ENCODE measurements at regions not wholly inside any gene's neighbourhood (a gene's known extent, or its start where the extent isn't known, plus 50 kb on each side); places are given as distances from the start of the nearest gene placed in this dataset.

DNA sequence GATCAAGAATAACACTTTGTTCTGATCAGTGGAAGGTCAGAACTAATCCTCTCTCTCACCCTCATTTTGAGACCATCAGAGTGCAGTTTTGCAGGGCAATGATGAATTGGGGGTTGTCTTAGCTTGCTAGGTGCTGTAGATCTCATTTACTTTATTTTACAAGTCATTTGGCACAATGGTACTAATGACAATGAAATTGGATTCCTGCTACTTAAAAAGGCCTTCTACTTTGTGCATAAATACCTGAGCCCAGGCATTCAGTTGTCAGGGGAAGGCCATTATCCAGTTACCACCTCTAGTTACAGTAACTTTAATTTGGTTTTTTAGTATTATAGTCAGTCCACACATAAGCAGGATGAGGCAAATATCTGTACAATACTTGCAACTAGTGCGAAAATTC, 240.0 kb downstream of the HDGFL1 start:
- no peak overlapping the region for H3K27ac ChIP-seq

GRCh38 chr6:22819209-22819608, 249.8 kb downstream of the HDGFL1 start:
- no peak overlapping the region for H3K27ac ChIP-seq
- TF ChIP-seq ZFX (IDR thresholded peaks at IDR 0.05) (no peak), CTCF (conservative IDR thresholded peaks at IDR 0.05) (no peak)

More for the DNA sequence above, 240.0 kb downstream of the HDGFL1 start:
- TF ChIP-seq CTCF (conservative IDR thresholded peaks at IDR 0.05) (no peak), ZFX (IDR thresholded peaks at IDR 0.05) (no peak)

- H3K27ac ChIP-seq, result no peak overlapping the region
- TF ChIP-seq CTCF (conservative IDR thresholded peaks at IDR 0.05) (no peak), ZFX (IDR thresholded peaks at IDR 0.05) (no peak)
These were observed 252.4 kb downstream of the HDGFL1 start for GRCh38 chr6:22821664-22822320.

DNA sequence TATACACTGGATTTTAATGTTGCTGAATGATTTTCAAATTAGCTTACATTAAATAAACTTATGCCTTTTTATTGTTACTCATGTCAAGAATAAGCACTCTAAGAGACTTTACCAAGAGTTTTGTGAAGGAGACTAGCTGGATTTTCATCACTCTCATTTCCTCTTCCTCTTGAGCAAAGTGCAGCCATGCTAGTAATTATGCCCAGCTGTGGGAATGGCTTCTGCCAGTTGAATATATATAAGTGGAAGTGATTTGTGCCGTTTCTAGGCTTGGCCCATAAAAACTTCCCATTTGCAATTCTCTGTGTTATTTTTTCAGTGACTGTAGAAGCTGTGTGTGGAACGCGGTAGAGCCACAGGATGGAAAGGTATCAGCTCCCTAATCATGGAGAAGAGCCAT, 255.8 kb downstream of the HDGFL1 start:
- no peak for TF ChIP-seq ZFX (IDR thresholded peaks at IDR 0.05)
- no peak for TF ChIP-seq CTCF (conservative IDR thresholded peaks at IDR 0.05)
- no peak overlapping the region for H3K27ac ChIP-seq

DNA sequence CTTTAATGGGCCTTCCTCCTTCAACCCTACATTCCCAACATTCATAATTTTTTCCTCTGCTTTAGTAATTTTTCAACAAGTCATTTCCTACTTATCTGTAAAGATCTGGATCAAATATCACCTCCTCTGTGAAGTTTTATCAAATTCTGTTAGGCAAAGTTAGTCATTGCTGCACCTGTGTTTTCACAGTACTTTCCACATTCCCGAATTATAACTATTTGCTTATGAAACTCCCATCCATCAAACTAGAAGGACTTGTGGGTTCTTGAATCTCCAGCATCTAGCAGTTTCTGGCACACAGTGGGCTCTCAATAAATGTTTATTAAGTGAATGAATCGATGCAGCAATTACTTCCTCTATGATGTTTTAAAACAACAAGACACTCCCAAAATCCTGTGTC, 257.6 kb downstream of the HDGFL1 start:
- no peak for TF ChIP-seq ZFX (IDR thresholded peaks at IDR 0.05)
- no peak for TF ChIP-seq CTCF (conservative IDR thresholded peaks at IDR 0.05)
- no peak overlapping the region for H3K27ac ChIP-seq

GRCh38 chr6:22827760-22828159, 258.4 kb downstream of the HDGFL1 start:
- no peak overlapping the region for H3K27ac ChIP-seq

More at GRCh38 chr6:22827760-22828159, 258.4 kb downstream of the HDGFL1 start:
- TF ChIP-seq CTCF (conservative IDR thresholded peaks at IDR 0.05) (no peak), ZFX (IDR thresholded peaks at IDR 0.05) (no peak)
